H1 (cell line): ENCODE measurements at regions not wholly inside any gene's neighbourhood (a gene's known extent, or its start where the extent isn't known, plus 50 kb on each side); places are given as distances from the start of the nearest gene placed in this dataset.

Experiments
- BCL11A ChIP-seq, 2 experiments: IDR thresholded peaks; one replicate each; pipeline ENCODE4 v1.6.1; 2011; ENCODE audit warnings: low read depth in 2 of 2, low read length in 2 of 2, mild to moderate bottlenecking in 2 of 2
- HDAC6 ChIP-seq: IDR thresholded peaks from one replicate; pipeline ENCODE4 v1.7.1; 2012; ENCODE audit warnings: low read depth, mild to moderate bottlenecking, inconsistent platforms, low read length, moderate library complexity
- MAFK ChIP-seq: IDR thresholded peaks from 2 replicates; pipeline ENCODE4 v1.6.1; 2012; ENCODE audit warnings: low read depth, mild to moderate bottlenecking, improper control_type of control experiment, low read length
- RAD21 ChIP-seq, 2 experiments: IDR thresholded peaks in 1 of 2; conservative IDR thresholded peaks in 1 of 2; 2 replicates each; pipeline ENCODE4 v1.6.1; 2011; ENCODE audit warnings: low read depth in 2 of 2, low read length in 2 of 2, improper control_type of control experiment in 1 of 2, inconsistent platforms in 1 of 2, mild to moderate bottlenecking in 1 of 2, moderate library complexity in 1 of 2
- SIX5 ChIP-seq: IDR thresholded peaks from 2 replicates; pipeline ENCODE4 v1.6.1; 2011; ENCODE audit warnings: mild to moderate bottlenecking, low read depth, low read length
- ZNF274 ChIP-seq: IDR thresholded peaks from 2 replicates; pipeline ENCODE4 v1.7.0; 2012; ENCODE audit warnings: low read length, borderline replicate concordance; ENCODE audit errors: extremely low read depth
- TF ChIP-seq, protein P1 (sequence below): fragments of 300-600 bp; sonication (generic); IDR thresholded peaks from 2 replicates; pipeline ENCODE4 v1.7.1; 2012; ENCODE audit warnings: low read length, moderate library complexity, mild to moderate bottlenecking, inconsistent platforms; ENCODE audit not compliant: insufficient replicate concordance
- TF ChIP-seq, protein P2 (sequence below): IDR thresholded peaks from 2 replicates; pipeline ENCODE4 v1.6.1; 2011; ENCODE audit warnings: low read length, improper control_type of control experiment

DNA sequence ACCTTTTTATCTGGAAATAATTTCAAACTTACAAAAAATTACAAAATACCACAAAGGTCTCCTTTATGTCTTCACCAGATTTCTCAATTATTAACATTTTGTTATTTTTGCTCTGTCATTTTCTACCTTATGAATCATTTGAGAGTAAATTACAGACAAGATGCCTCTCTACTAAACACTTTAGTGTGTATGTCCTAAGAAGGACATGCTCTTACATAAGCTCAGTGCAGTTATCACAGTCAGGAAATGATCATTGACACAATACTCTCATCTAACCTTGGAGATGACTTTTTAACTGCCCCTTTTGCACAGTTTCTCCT is 378.9 kb upstream of the RUNX1 start (continued):
- TF ChIP-seq, protein P1, sequence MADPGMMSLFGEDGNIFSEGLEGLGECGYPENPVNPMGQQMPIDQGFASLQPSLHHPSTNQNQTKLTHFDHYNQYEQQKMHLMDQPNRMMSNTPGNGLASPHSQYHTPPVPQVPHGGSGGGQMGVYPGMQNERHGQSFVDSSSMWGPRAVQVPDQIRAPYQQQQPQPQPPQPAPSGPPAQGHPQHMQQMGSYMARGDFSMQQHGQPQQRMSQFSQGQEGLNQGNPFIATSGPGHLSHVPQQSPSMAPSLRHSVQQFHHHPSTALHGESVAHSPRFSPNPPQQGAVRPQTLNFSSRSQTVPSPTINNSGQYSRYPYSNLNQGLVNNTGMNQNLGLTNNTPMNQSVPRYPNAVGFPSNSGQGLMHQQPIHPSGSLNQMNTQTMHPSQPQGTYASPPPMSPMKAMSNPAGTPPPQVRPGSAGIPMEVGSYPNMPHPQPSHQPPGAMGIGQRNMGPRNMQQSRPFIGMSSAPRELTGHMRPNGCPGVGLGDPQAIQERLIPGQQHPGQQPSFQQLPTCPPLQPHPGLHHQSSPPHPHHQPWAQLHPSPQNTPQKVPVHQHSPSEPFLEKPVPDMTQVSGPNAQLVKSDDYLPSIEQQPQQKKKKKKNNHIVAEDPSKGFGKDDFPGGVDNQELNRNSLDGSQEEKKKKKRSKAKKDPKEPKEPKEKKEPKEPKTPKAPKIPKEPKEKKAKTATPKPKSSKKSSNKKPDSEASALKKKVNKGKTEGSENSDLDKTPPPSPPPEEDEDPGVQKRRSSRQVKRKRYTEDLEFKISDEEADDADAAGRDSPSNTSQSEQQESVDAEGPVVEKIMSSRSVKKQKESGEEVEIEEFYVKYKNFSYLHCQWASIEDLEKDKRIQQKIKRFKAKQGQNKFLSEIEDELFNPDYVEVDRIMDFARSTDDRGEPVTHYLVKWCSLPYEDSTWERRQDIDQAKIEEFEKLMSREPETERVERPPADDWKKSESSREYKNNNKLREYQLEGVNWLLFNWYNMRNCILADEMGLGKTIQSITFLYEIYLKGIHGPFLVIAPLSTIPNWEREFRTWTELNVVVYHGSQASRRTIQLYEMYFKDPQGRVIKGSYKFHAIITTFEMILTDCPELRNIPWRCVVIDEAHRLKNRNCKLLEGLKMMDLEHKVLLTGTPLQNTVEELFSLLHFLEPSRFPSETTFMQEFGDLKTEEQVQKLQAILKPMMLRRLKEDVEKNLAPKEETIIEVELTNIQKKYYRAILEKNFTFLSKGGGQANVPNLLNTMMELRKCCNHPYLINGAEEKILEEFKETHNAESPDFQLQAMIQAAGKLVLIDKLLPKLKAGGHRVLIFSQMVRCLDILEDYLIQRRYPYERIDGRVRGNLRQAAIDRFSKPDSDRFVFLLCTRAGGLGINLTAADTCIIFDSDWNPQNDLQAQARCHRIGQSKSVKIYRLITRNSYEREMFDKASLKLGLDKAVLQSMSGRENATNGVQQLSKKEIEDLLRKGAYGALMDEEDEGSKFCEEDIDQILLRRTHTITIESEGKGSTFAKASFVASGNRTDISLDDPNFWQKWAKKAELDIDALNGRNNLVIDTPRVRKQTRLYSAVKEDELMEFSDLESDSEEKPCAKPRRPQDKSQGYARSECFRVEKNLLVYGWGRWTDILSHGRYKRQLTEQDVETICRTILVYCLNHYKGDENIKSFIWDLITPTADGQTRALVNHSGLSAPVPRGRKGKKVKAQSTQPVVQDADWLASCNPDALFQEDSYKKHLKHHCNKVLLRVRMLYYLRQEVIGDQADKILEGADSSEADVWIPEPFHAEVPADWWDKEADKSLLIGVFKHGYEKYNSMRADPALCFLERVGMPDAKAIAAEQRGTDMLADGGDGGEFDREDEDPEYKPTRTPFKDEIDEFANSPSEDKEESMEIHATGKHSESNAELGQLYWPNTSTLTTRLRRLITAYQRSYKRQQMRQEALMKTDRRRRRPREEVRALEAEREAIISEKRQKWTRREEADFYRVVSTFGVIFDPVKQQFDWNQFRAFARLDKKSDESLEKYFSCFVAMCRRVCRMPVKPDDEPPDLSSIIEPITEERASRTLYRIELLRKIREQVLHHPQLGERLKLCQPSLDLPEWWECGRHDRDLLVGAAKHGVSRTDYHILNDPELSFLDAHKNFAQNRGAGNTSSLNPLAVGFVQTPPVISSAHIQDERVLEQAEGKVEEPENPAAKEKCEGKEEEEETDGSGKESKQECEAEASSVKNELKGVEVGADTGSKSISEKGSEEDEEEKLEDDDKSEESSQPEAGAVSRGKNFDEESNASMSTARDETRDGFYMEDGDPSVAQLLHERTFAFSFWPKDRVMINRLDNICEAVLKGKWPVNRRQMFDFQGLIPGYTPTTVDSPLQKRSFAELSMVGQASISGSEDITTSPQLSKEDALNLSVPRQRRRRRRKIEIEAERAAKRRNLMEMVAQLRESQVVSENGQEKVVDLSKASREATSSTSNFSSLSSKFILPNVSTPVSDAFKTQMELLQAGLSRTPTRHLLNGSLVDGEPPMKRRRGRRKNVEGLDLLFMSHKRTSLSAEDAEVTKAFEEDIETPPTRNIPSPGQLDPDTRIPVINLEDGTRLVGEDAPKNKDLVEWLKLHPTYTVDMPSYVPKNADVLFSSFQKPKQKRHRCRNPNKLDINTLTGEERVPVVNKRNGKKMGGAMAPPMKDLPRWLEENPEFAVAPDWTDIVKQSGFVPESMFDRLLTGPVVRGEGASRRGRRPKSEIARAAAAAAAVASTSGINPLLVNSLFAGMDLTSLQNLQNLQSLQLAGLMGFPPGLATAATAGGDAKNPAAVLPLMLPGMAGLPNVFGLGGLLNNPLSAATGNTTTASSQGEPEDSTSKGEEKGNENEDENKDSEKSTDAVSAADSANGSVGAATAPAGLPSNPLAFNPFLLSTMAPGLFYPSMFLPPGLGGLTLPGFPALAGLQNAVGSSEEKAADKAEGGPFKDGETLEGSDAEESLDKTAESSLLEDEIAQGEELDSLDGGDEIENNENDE = no peak
- TF ChIP-seq SIX5 (no peak), ZNF274 (no peak), BCL11A (IDR thresholded peaks at IDR 0.05; ENCODE audit: low read depth in 2 of 2, low read length in 2 of 2) (no peak), MAFK (no peak), RAD21 (IDR thresholded peaks at IDR 0.05 in 1 of 2, conservative IDR thresholded peaks at IDR 0.05 in 1 of 2; ENCODE audit: low read depth in 2 of 2, low read length in 2 of 2) (no peak), HDAC6 (no peak)
- TF ChIP-seq, protein P2, sequence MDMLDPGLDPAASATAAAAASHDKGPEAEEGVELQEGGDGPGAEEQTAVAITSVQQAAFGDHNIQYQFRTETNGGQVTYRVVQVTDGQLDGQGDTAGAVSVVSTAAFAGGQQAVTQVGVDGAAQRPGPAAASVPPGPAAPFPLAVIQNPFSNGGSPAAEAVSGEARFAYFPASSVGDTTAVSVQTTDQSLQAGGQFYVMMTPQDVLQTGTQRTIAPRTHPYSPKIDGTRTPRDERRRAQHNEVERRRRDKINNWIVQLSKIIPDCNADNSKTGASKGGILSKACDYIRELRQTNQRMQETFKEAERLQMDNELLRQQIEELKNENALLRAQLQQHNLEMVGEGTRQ = no peak
